HEK293T (cell line): ENCODE measurements at regions not wholly inside any gene's neighbourhood (a gene's known extent, or its start where the extent isn't known, plus 50 kb on each side); places are given as distances from the start of the nearest gene placed in this dataset.

Experiments
- BHLHE40 ChIP-seq: fragments of 450-650 bp; IDR thresholded peaks from 2 replicates; pipeline ENCODE4 v1.6.1; 2016; ENCODE audit warnings: mild to moderate bottlenecking, moderate library complexity, borderline replicate concordance
- ELF4 ChIP-seq: fragments of 450-650 bp; IDR thresholded peaks from 2 replicates; pipeline ENCODE4 v1.6.1; 2017; ENCODE audit warnings: antibody characterized with exemption
- FOXM1 ChIP-seq: fragments of 450-650 bp; IDR thresholded peaks from 2 replicates; pipeline ENCODE4 v1.6.1; 2017; ENCODE audit warnings: mild to moderate bottlenecking, borderline replicate concordance
- L3MBTL2 ChIP-seq: fragments of 450-650 bp; conservative IDR thresholded peaks from 2 replicates; pipeline ENCODE4 v1.6.1; 2016; ENCODE audit warnings: mild to moderate bottlenecking
- LEF1 ChIP-seq: fragments of 450-650 bp; IDR thresholded peaks from 2 replicates; pipeline ENCODE4 v1.6.1; 2017; ENCODE audit warnings: mild to moderate bottlenecking, borderline replicate concordance
- TARDBP ChIP-seq: fragments of 450-650 bp; IDR thresholded peaks from 2 replicates; pipeline ENCODE4 v1.6.1; 2016
- ZNF384 ChIP-seq: fragments of 450-650 bp; IDR thresholded peaks from 2 replicates; pipeline ENCODE4 v1.6.1; 2016

- TF ChIP-seq FOXM1: no peak
- no peak for TF ChIP-seq ZNF384
- no peak for TF ChIP-seq L3MBTL2
- no peak for TF ChIP-seq TARDBP
- TF ChIP-seq LEF1: no peak
- TF ChIP-seq ELF4: no peak
- TF ChIP-seq BHLHE40: no peak
Observed at GRCh38 chr2:95761556-95761955, 169.8 kb downstream of the TRIM43 start.
